Naive thymus-derived CD8-positive, alpha-beta T cell (primary cell): ENCODE measurements at regions not wholly inside any gene's neighbourhood (a gene's known extent, or its start where the extent isn't known, plus 50 kb on each side); places are given as distances from the start of the nearest gene placed in this dataset.

Experiments
- ATAC-seq, 2 donors: fragments of 150-1000 bp; cut with Tn5 transposase in 1 of 2; sonication (Bioruptor Pico), chemical (Tn5 transposase) in 1 of 2; 1 replicate in 1 of 2; 2 replicates in 1 of 2; pipeline ENCODE4 v1.10.0; 2021; ENCODE audit warnings: mild to moderate bottlenecking in 2 of 2, moderate library complexity in 2 of 2
- POLR2A ChIA-PET: fragments of 350-600 bp; sonication (Branson Sonifier 250); formaldehyde crosslinking; loops from one replicate; lab custom pipeline; 2021; ENCODE audit warnings: antibody characterized with exemption; lab: Charles Lee
- DNase-seq, 10 donors: peaks; one replicate each; pipeline versions ENCODE4 v3.0.0 to v3.0.0-alpha.2; 2020 to 2022
- H3K27ac Mint-ChIP-seq, 10 donors: one replicate each; pipeline ENCODE4 v1.8.0; 2020 to 2022; ENCODE audit warnings: mild to moderate bottlenecking in 10 of 10, mixed read lengths in 10 of 10, moderate library complexity in 4 of 10, inconsistent platforms in 1 of 10
- H3K27me3 Mint-ChIP-seq, 5 donors: one replicate each; pipeline ENCODE4 v1.8.0; 2021 to 2022; ENCODE audit warnings: mixed read lengths in 5 of 5
- H3K36me3 Mint-ChIP-seq, 3 donors: one replicate each; pipeline ENCODE4 v1.8.0; 2020 to 2022; ENCODE audit warnings: mixed read lengths in 3 of 3, mild to moderate bottlenecking in 2 of 3, inconsistent platforms in 1 of 3
- H3K4me1 Mint-ChIP-seq, 4 donors: one replicate each; pipeline ENCODE4 v1.8.0; 2021 to 2022; ENCODE audit warnings: mixed read lengths in 4 of 4
- H3K4me3 Mint-ChIP-seq, 10 donors: one replicate each; pipeline ENCODE4 v1.8.0; 2020 to 2022; ENCODE audit warnings: mild to moderate bottlenecking in 10 of 10, mixed read lengths in 10 of 10, moderate library complexity in 6 of 10, inconsistent platforms in 1 of 10
- H3K9me3 Mint-ChIP-seq, 9 donors: one replicate each; pipeline ENCODE4 v1.8.0; 2020 to 2022; ENCODE audit warnings: mixed read lengths in 9 of 9, mild to moderate bottlenecking in 3 of 9, inconsistent platforms in 1 of 9, moderate library complexity in 1 of 9

DNA sequence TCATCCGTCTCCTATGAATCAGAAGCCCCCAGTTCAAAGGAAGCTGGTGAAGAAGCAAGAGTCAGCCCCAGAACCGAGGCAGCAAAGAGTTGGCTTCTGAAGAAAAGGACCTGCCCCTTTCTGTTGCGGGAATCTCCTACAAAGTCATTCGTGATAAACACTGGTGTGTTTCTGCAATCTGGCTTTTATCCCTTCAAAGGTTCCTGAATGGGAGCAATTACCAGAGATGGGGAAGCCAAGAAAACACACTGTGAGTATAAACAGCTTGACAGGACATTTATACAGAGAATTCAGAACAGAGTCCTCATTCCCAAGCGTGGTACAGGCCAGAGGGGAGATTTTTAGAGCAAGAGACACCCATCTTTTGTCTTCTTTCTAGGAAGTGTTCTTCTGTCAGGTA lies 226.8 kb upstream of the LNX1 start:
- no peak overlapping the region for H3K4me3 Mint-ChIP-seq
- DNase-seq = no peak
- POLR2A ChIA-PET = no interaction called here
- no peak overlapping the region for H3K27ac Mint-ChIP-seq
- H3K36me3 Mint-ChIP-seq = no peaks in the 10 kb centered on the region
- H3K4me1 Mint-ChIP-seq = no peaks in the 10 kb centered on the region
- H3K9me3 Mint-ChIP-seq = peaks cover 0 to 3% (median 0%) of the 10 kb centered on the region in 9 donors
- no peak for ATAC-seq
- peaks cover 0 to 30% (median 7%) of the 10 kb centered on the region in 5 donors for H3K27me3 Mint-ChIP-seq

DNA sequence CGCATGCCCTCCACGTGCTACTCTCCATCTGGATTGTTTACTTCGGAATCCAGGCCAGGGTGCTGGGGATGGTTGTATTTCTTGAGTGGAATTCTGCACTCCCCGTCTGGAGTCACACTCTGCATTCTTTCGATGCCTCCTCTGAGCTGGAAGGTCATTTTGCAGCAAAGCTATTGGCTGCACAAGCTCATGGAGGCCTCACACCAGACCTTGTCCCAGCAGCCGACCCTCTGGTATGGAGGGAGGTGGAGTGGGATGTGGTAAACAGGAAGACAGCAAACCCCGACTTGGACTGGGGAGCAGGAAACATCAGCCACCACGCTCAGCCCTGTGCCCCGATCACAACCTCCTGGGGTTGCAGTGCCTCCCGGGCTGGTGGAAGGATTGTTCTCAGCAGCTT lies 225.3 kb upstream of the LNX1 start:
- H3K27me3 Mint-ChIP-seq = peaks cover 0 to 30% (median 7%) of the 10 kb centered on the region in 5 donors
- no peak overlapping the region for H3K27ac Mint-ChIP-seq
- no peaks in the 10 kb centered on the region for H3K4me1 Mint-ChIP-seq
- ATAC-seq = no peak
- H3K36me3 Mint-ChIP-seq = no peaks in the 10 kb centered on the region
- H3K4me3 Mint-ChIP-seq = no peak overlapping the region
- DNase-seq = no peak
- POLR2A ChIA-PET = no interaction called here
- H3K9me3 Mint-ChIP-seq = no peaks in the 10 kb centered on the region

DNA sequence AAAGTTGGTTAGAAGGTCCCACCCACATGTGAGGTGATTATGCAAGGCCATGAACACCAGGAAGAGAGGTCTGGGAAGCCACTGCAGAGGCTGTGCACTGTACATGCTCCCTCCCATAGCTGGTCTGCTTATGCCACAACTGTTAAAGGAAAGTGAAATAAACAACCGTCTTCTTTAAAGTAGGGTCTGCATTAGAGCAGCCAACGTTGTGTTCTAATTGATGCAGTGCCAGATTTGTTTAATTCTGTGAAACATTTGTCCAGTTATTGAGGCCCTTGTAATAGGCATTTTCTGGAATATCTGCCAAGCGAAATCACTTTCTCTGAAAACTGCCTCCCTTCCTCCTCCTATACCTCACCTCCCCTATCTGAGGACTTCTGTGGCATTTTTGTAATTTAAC lies 224.0 kb upstream of the LNX1 start:
- Mint-ChIP-seq H3K27me3 (peaks cover 0 to 27% (median 8%) of the 10 kb centered on the region in 5 donors), H3K36me3 (no peaks in the 10 kb centered on the region), H3K27ac (no peak overlapping the region), H3K4me1 (no peaks in the 10 kb centered on the region), H3K9me3 (no peaks in the 10 kb centered on the region), H3K4me3 (no peak overlapping the region)
- ATAC-seq (no peak), DNase-seq (no peak)
- POLR2A ChIA-PET = no interaction called here

DNA sequence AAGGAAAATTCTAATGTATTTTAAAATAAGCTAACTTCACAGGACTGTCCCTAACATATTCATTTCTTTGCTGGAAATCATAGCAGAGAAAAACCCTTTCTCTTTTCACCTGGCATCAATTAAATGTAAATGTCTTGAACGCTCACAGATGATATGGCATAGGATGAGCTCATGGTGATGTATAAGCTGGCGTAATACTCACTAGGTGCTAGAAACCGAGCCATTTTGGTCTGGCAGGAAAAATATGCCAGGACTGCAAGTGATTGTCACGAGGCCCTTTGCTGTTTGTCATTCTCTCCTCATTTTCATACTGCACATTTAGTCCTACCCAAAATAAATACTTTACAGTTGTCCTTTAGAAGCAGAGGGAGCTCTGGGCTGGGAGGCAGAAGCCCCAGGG lies 222.7 kb upstream of the LNX1 start:
- DNase-seq = no peak
- Mint-ChIP-seq H3K4me3 (no peak overlapping the region), H3K27ac (no peak overlapping the region), H3K36me3 (no peaks in the 10 kb centered on the region), H3K4me1 (no peaks in the 10 kb centered on the region), H3K9me3 (no peaks in the 10 kb centered on the region), H3K27me3 (peaks cover 0 to 26% (median 9%) of the 10 kb centered on the region in 5 donors)
- ATAC-seq = no peak
- POLR2A ChIA-PET = no interaction called here

DNA sequence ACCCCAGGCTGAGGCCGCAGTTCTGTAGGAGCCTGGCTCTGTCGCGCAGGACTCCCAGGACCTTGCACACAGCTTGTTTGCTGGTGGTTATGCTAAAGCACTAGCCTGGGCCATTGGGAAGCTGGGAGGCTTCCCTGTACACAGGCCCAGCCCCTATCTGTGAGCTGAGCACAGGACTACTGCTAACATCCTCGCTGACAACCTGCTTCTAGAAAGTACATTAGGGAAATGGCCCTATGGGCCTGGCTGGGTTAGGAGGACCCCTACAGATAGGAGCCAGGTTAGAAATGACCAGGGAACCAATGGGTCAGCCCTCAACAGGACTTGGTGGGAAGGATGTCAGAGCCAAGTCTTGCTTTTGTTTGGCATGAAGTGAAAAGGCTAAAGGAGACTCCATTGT lies 219.4 kb upstream of the LNX1 start:
- DNase-seq (no peak), ATAC-seq (no peak)
- peaks cover 0 to 18% (median 3%) of the 10 kb centered on the region in 5 donors for H3K27me3 Mint-ChIP-seq
- no peaks in the 10 kb centered on the region for H3K9me3 Mint-ChIP-seq
- no peak overlapping the region for H3K27ac Mint-ChIP-seq
- H3K4me3 Mint-ChIP-seq = no peak overlapping the region
- H3K36me3 Mint-ChIP-seq = no peaks in the 10 kb centered on the region
- no peaks in the 10 kb centered on the region for H3K4me1 Mint-ChIP-seq
- POLR2A ChIA-PET = no interaction called here

DNA sequence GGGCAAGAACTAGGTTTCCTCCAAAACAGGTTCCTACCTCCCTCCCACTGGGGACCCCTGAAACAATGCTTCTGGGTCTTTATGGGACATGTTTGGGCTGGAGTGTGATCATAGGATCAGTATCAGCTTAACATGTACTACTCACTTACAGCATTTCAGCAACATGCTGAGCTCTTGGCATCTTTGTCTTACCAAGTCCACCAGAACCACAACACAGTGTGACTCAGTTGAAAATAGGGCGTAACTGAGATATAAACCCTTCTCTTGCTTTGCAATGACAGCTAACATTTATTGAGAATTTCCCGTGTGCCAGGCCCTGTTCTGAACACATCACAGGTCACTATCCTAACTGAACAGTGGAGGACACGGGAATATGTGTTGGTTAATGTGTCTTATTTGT lies 218.5 kb upstream of the LNX1 start:
- ATAC-seq (no peak), DNase-seq (no peak)
- no peaks in the 10 kb centered on the region for H3K36me3 Mint-ChIP-seq
- POLR2A ChIA-PET = no interaction called here
- no peak overlapping the region for H3K4me3 Mint-ChIP-seq
- H3K9me3 Mint-ChIP-seq = no peaks in the 10 kb centered on the region
- H3K27ac Mint-ChIP-seq = no peak overlapping the region
- peaks cover 0 to 22% (median 2%) of the 10 kb centered on the region in 5 donors for H3K27me3 Mint-ChIP-seq
- H3K4me1 Mint-ChIP-seq = no peaks in the 10 kb centered on the region

DNA sequence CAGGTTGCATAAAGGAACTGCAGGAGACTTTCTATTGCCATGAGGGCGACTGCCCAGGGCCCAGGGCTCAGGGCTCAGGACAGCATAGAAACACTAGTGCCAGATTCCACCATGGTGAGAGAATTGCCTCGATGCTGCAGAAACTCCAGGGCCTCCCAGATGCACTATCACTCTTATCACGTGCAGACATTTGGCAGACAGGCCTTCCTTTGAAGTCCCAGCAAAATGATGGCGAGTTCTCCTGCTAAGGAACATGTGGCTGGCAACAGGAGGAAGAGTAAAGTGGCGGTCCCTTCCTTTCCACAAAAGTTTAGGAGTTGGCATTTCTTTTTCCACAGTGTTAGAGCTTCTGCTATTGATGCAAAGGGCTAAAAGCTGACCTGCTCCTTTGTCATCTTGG lies 214.0 kb upstream of the LNX1 start:
- ATAC-seq (no peak), DNase-seq (no peak)
- Mint-ChIP-seq H3K4me3 (no peak overlapping the region), H3K27ac (no peak overlapping the region), H3K4me1 (no peaks in the 10 kb centered on the region), H3K27me3 (peaks cover 0 to 12% (median 2%) of the 10 kb centered on the region in 5 donors), H3K9me3 (peaks cover 0 to under 1% (median 0%) of the 10 kb centered on the region in 9 donors), H3K36me3 (no peaks in the 10 kb centered on the region)
- POLR2A ChIA-PET = no interaction called here

DNA sequence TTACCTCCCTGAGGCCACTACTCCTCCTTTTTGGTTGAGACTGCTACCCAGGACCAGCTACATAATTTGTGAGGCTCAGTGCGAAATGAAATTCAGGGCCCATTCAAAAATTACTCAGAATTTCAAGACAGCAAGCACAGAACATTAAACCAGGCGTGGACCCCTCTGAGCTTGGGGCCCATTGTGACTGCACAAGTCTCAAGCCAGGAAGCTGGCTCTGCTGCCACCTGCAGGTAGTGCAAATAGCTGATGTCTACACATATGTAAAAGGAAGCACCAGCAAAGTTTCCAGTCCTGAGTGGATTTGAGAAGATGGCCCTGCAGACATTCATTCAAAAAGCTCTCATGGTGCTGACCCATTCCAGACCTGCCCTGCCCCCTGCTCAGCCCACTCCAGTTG lies 213.4 kb upstream of the LNX1 start:
- peaks cover 0 to 1% (median 0%) of the 10 kb centered on the region in 9 donors for H3K9me3 Mint-ChIP-seq
- POLR2A ChIA-PET = no interaction called here
- no peaks in the 10 kb centered on the region for H3K4me1 Mint-ChIP-seq
- no peak overlapping the region for H3K27ac Mint-ChIP-seq
- no peaks in the 10 kb centered on the region for H3K36me3 Mint-ChIP-seq
- H3K4me3 Mint-ChIP-seq = no peak overlapping the region
- DNase-seq = peak in 1 of 10 donors; percentile 2
- H3K27me3 Mint-ChIP-seq = peaks cover 0 to 10% (median 0%) of the 10 kb centered on the region in 5 donors
- ATAC-seq = no peak

DNA sequence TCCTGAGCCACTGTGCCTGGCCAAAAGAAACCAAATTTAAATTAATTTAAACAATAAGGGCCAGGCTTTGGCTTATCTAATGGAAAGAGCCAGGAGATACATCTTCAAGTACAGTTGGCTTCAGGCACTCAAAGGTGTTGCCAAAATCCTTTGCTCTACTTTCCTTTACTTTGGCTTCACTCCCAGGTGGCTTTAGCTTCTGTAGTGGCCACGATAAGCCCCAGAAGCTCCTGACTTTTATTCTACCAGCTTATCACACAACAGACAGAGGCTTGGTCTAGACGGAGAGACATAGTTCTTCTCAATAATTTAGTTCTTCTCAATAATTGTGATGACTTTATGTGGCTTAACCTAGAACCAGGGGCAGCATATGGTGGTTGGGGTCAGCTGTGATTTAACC lies 211.2 kb upstream of the LNX1 start:
- no peaks in the 10 kb centered on the region for H3K4me1 Mint-ChIP-seq

DNA sequence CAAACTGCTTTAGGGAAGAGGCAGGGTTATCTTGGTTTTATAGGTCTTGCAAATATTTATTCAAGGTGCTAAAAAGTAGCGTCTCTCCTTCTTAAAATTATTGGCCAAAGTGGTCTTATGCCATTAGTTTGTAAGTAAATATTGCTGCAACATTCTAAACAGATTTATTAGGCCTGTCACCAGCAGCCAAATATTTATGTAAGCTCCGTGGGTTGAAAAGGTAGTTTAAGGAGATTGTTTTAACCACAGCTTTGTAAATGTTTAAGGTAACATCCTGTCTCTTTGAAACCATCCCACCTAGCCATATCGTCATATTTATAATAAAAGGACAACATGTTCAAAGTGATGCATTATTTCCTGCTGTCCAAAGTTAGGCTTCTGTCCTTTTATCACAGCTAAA lies 210.1 kb upstream of the LNX1 start:
- H3K27ac Mint-ChIP-seq = no peak overlapping the region
- no peak overlapping the region for H3K4me3 Mint-ChIP-seq
- DNase-seq = no peak
- ATAC-seq = no peak
- H3K4me1 Mint-ChIP-seq = no peaks in the 10 kb centered on the region
- H3K36me3 Mint-ChIP-seq = no peaks in the 10 kb centered on the region
- peaks cover 0 to 10% (median 4%) of the 10 kb centered on the region in 5 donors for H3K27me3 Mint-ChIP-seq
- H3K9me3 Mint-ChIP-seq = peaks cover 0 to 1% (median 0%) of the 10 kb centered on the region in 9 donors
- POLR2A ChIA-PET = interaction anchor here (0.7 kb wide), 1 partner anchor 616 kb away, joined by 3 read pairs; no protein-coding TSS in a partner anchor

More for the DNA sequence above, 211.2 kb upstream of the LNX1 start:
- ATAC-seq = no peak
- H3K27me3 Mint-ChIP-seq = peaks cover 0 to 10% (median 0%) of the 10 kb centered on the region in 5 donors
- DNase-seq = no peak
- no peak overlapping the region for H3K4me3 Mint-ChIP-seq
- H3K36me3 Mint-ChIP-seq = no peaks in the 10 kb centered on the region
- H3K9me3 Mint-ChIP-seq = peaks cover 0 to 1% (median 0%) of the 10 kb centered on the region in 9 donors
- POLR2A ChIA-PET = no interaction called here
- no peak overlapping the region for H3K27ac Mint-ChIP-seq

DNA sequence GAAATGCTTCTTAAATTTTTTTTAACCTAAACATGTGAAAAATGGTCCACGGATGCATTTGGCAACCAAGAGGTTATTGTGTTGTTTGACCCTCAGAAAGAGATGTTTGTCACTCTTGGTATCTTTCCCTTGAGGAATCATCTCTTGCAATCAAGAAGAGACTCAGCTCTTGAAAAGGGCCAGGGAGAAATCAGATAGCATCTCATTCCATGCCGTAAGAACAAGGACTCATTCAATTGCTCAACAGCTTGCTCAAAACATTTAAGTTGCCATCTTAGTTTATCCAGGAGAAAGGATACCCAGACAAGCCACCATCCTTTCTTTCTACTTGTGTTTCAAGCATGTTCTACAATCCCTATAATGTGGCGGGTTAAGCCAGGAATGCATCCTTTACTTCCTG lies 209.5 kb upstream of the LNX1 start:
- POLR2A ChIA-PET = no interaction called here
- ATAC-seq (no peak), DNase-seq (no peak)
- H3K9me3 Mint-ChIP-seq = peaks cover 0 to 1% (median 0%) of the 10 kb centered on the region in 9 donors
- no peaks in the 10 kb centered on the region for H3K4me1 Mint-ChIP-seq
- H3K4me3 Mint-ChIP-seq = no peak overlapping the region
- no peak overlapping the region for H3K27ac Mint-ChIP-seq
- peaks cover 0 to 5% (median 4%) of the 10 kb centered on the region in 5 donors for H3K27me3 Mint-ChIP-seq
- no peaks in the 10 kb centered on the region for H3K36me3 Mint-ChIP-seq

DNA sequence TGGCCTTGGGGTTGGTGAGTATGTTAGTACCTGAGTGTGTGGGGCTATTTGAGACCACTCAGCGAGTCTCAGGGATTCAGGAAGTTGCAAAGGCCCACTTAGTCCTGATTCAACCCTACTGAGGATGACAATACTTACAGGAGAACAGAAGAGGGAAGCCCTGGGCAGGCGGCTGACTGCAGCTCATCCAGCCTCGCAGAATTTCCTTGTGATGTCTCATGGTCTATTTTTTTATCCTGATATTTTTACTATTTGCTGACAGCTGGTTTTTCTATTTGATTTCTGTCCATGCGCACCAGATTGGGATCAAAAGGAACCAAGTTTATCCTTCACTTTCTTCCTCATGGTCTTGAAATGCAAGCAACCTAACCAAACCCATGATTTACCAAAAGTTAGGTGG lies 201.8 kb upstream of the LNX1 start:
- ATAC-seq = no peak
- Mint-ChIP-seq H3K9me3 (peaks cover 0 to 4% (median 0%) of the 10 kb centered on the region in 9 donors), H3K4me3 (no peak overlapping the region), H3K4me1 (no peaks in the 10 kb centered on the region), H3K36me3 (no peaks in the 10 kb centered on the region), H3K27ac (no peak overlapping the region), H3K27me3 (peaks cover 8 to 30% (median 25%) of the 10 kb centered on the region in 5 donors)
- POLR2A ChIA-PET = no interaction called here
- DNase-seq = no peak

DNA sequence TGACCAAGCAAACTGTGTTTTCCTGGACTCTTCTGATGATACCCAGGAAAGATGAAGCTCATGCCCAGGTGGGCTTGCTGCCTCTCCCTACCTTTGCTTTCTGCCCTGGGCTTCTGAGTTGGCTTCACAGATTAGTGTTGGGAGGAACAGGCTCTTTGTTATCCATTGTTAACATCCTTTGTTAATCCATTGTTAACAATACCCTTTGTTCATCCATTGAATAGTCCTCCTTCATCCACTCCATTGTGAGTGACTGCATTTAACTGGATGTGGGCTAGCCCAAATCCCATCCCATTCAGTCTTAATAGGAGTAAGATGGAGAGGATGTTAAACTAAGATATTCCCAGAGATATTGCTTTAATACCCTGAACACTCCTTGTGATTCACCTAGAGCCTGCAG lies 199.0 kb upstream of the LNX1 start:
- no peaks in the 10 kb centered on the region for H3K4me1 Mint-ChIP-seq
- H3K27ac Mint-ChIP-seq = no peak overlapping the region
- DNase-seq = no peak
- H3K27me3 Mint-ChIP-seq = peaks cover 8 to 25% (median 22%) of the 10 kb centered on the region in 5 donors
- no peak overlapping the region for H3K4me3 Mint-ChIP-seq
- no peaks in the 10 kb centered on the region for H3K36me3 Mint-ChIP-seq
- ATAC-seq = no peak
- peaks cover 0 to 4% (median 0%) of the 10 kb centered on the region in 9 donors for H3K9me3 Mint-ChIP-seq
- POLR2A ChIA-PET = no interaction called here

DNA sequence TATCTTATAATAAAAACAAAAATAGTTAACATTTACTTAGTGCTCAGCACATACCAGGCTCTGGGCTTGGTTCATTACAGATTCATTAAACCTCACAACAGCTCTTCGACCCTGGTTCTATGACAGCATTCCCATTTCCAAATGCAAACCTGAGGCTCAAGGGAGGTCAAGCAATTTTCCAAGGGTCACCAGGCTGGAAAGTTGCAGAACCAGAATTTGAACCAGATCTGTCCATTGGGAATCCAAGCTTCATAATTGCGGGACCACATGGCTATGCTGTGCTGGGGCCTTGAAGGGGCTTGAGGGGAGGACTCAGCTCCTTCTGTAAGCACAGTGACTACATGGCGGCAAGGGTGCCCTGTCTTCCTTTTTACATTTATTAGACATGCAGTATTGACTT lies 197.3 kb upstream of the LNX1 start:
- POLR2A ChIA-PET = no interaction called here

More for the DNA sequence above, 197.3 kb upstream of the LNX1 start:
- no peaks in the 10 kb centered on the region for H3K4me1 Mint-ChIP-seq
- no peaks in the 10 kb centered on the region for H3K36me3 Mint-ChIP-seq
- no peak overlapping the region for H3K4me3 Mint-ChIP-seq
- ATAC-seq (no peak), DNase-seq (no peak)
- peaks cover 0 to 4% (median 0%) of the 10 kb centered on the region in 9 donors for H3K9me3 Mint-ChIP-seq
- H3K27ac Mint-ChIP-seq = no peak overlapping the region
- H3K27me3 Mint-ChIP-seq = peaks cover 8 to 25% (median 15%) of the 10 kb centered on the region in 5 donors
